KMS-11 (cell line): ENCODE measurements at regions not wholly inside any gene's neighbourhood (a gene's known extent, or its start where the extent isn't known, plus 50 kb on each side); places are given as distances from the start of the nearest gene placed in this dataset.

Experiments
- H2AFZ ChIP-seq: fragments of 200-600 bp; sonication (generic); 2 replicates; pipeline ENCODE4 v1.6.1; 2016; ENCODE audit warnings: antibody characterized with exemption, mixed run types, low read depth
- H3K27ac ChIP-seq: fragments of 200-600 bp; sonication (generic); 2 replicates; pipeline ENCODE4 v1.6.1; 2016; ENCODE audit warnings: mild to moderate bottlenecking, mixed run types
- H3K27me3 ChIP-seq: fragments of 200-600 bp; sonication (generic); 2 replicates; pipeline ENCODE4 v1.6.1; 2017; ENCODE audit warnings: mild to moderate bottlenecking, low read depth, mixed run types, moderate library complexity; ENCODE audit not compliant: insufficient read depth
- H3K36me3 ChIP-seq: fragments of 200-600 bp; sonication (generic); 2 replicates; pipeline ENCODE4 v1.6.1; 2017; ENCODE audit warnings: mild to moderate bottlenecking, mixed run types; ENCODE audit not compliant: insufficient read depth
- H3K4me1 ChIP-seq: fragments of 200-600 bp; sonication (generic); 2 replicates; pipeline ENCODE4 v1.6.1; 2016; ENCODE audit warnings: mild to moderate bottlenecking, low read depth, mixed run types; ENCODE audit not compliant: poor library complexity, severe bottlenecking
- H3K4me2 ChIP-seq: fragments of 200-600 bp; sonication (generic); 2 replicates; pipeline ENCODE4 v1.7.0; 2016; ENCODE audit warnings: mild to moderate bottlenecking, mixed run types
- H3K4me3 ChIP-seq: fragments of 200-600 bp; sonication (generic); IDR thresholded peaks from 2 replicates; pipeline ENCODE4 v1.6.1; 2017; ENCODE audit warnings: low read depth, low read length, mixed read lengths; ENCODE audit not compliant: insufficient read depth
- H3K79me2 ChIP-seq: fragments of 200-600 bp; sonication (generic); 2 replicates; pipeline ENCODE4 v1.6.1; 2016; ENCODE audit warnings: low read depth, mixed run types; ENCODE audit not compliant: insufficient read depth
- H3K9ac ChIP-seq: fragments of 200-600 bp; sonication (generic); 2 replicates; pipeline ENCODE4 v1.6.1; 2016; ENCODE audit warnings: mild to moderate bottlenecking, mixed run types
- H4K20me1 ChIP-seq: fragments of 200-600 bp; sonication (generic); 2 replicates; pipeline ENCODE4 v1.6.1; 2016; ENCODE audit warnings: mild to moderate bottlenecking, mixed run types; ENCODE audit not compliant: insufficient read depth
- TF ChIP-seq, protein P1 (sequence below): fragments of 200-600 bp; sonication (generic); conservative IDR thresholded peaks from 2 replicates; pipeline ENCODE4 v1.6.1; 2017; ENCODE audit warnings: low read depth, mild to moderate bottlenecking, antibody characterized with exemption, low read length, moderate library complexity, mixed read lengths

- H3K4me3 ChIP-seq: no peak overlapping the region
- H3K4me2 ChIP-seq: no peak overlapping the region
- no peaks in the 10 kb centered on the region for H3K79me2 ChIP-seq
- no peaks in the 10 kb centered on the region for H3K4me1 ChIP-seq
- no peak overlapping the region for H3K27ac ChIP-seq
- no peaks in the 10 kb centered on the region for H3K27me3 ChIP-seq
- no peaks in the 10 kb centered on the region for H4K20me1 ChIP-seq
- H3K9ac ChIP-seq: no peak overlapping the region
- H2AFZ ChIP-seq: no peak overlapping the region
- TF ChIP-seq, protein P1, sequence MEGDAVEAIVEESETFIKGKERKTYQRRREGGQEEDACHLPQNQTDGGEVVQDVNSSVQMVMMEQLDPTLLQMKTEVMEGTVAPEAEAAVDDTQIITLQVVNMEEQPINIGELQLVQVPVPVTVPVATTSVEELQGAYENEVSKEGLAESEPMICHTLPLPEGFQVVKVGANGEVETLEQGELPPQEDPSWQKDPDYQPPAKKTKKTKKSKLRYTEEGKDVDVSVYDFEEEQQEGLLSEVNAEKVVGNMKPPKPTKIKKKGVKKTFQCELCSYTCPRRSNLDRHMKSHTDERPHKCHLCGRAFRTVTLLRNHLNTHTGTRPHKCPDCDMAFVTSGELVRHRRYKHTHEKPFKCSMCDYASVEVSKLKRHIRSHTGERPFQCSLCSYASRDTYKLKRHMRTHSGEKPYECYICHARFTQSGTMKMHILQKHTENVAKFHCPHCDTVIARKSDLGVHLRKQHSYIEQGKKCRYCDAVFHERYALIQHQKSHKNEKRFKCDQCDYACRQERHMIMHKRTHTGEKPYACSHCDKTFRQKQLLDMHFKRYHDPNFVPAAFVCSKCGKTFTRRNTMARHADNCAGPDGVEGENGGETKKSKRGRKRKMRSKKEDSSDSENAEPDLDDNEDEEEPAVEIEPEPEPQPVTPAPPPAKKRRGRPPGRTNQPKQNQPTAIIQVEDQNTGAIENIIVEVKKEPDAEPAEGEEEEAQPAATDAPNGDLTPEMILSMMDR: no peak
- H3K36me3 ChIP-seq: no peaks in the 10 kb centered on the region
Observed at GRCh38 chr2:167484875-167485274, 596.6 kb downstream of the XIRP2 start.

DNA sequence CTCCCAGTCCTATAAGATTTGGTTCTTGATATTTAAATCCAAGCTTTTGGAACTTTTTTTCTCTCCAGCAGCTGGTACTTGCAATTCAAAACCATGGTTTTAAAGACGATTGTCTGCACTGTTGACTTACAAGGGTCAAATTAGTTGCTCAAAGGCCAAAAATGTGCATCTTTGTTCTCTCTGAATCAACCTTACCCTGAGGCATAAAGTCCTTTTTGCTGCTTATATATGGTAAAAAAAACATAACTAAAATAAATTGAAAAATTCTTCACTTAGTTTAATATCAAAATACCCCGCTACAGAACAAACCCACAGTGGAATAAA is 592.7 kb downstream of the XIRP2 start:
- TF ChIP-seq, protein P1: no peak
- Histone ChIP-seq H3K79me2 (no peaks in the 10 kb centered on the region), H3K4me3 (no peak overlapping the region)

GRCh38 chr2:167480232-167480985 is 592.1 kb downstream of the XIRP2 start:
- H3K79me2 ChIP-seq: no peaks in the 10 kb centered on the region
- H2AFZ ChIP-seq: no peak overlapping the region
- 0 out of 2 replicates have a peak overlapping the region, but pooled peaks have one; percentile 6 for H3K4me2 ChIP-seq
- H4K20me1 ChIP-seq: no peaks in the 10 kb centered on the region
- no peak overlapping the region for H3K9ac ChIP-seq
- no peak overlapping the region for H3K4me3 ChIP-seq
- TF ChIP-seq, protein P1: no peak
- no peaks in the 10 kb centered on the region for H3K4me1 ChIP-seq
- no peaks in the 10 kb centered on the region for H3K27me3 ChIP-seq
- no peaks in the 10 kb centered on the region for H3K36me3 ChIP-seq
- no peak overlapping the region for H3K27ac ChIP-seq

More for the DNA sequence above, 592.7 kb downstream of the XIRP2 start:
- Histone ChIP-seq H4K20me1 (no peaks in the 10 kb centered on the region), H3K9ac (no peak overlapping the region), H3K36me3 (no peaks in the 10 kb centered on the region), H3K4me2 (0 out of 2 replicates have a peak overlapping the region, but pooled peaks have one; percentile 6), H3K4me1 (no peaks in the 10 kb centered on the region), H3K27me3 (no peaks in the 10 kb centered on the region), H2AFZ (no peak overlapping the region), H3K27ac (no peak overlapping the region)

- H3K36me3 ChIP-seq: no peaks in the 10 kb centered on the region
- H3K27me3 ChIP-seq: no peaks in the 10 kb centered on the region
- H3K27ac ChIP-seq: no peak overlapping the region
- H3K4me1 ChIP-seq: no peaks in the 10 kb centered on the region
- no peak overlapping the region for H3K4me3 ChIP-seq
- no peaks in the 10 kb centered on the region for H4K20me1 ChIP-seq
- H3K79me2 ChIP-seq: no peaks in the 10 kb centered on the region
- H3K4me2 ChIP-seq: no peak overlapping the region
- H2AFZ ChIP-seq: no peak overlapping the region
- H3K9ac ChIP-seq: no peak overlapping the region
- TF ChIP-seq, protein P1: no peak
Observed at GRCh38 chr2:167478196-167478595, 589.9 kb downstream of the XIRP2 start.
